ENCODE measurements at regions not wholly inside any gene's neighbourhood (a gene's known extent, or its start where the extent isn't known, plus 50 kb on each side); places are given as distances from the start of the nearest gene placed in this dataset.

DNA sequence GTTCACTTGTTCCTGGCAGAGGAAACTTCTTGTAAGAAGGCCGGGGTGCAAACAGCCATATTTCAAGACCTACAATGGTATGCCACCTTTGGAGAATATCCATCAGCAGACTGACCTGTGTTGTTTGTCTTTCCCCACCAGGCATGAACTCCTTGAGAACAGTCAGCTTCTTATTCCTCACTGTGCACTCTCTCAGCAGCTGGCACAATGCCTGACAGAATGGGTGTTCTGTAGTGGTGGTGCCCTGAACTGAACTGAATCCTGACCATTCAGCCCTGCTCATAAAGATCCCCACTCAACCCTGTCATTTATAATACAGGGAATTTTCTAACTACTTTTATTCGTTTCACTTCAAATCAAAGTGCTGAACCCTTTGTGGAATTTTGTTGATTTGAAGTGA is 206.9 kb downstream of the COX7C start:
- no peak for DNase-seq (ENCODE audit: extremely low spot score, unreplicated experiment)
- Mint-ChIP-seq H3K9me3 (ENCODE audit: unreplicated experiment) (no peaks in the 10 kb centered on the region), H3K27ac (ENCODE audit: unreplicated experiment) (no peak overlapping the region), H3K4me3 (ENCODE audit: unreplicated experiment) (no peak overlapping the region), H3K4me1 (ENCODE audit: unreplicated experiment) (no peaks in the 10 kb centered on the region), H3K27me3 (ENCODE audit: unreplicated experiment) (no peaks in the 10 kb centered on the region), H3K36me3 (ENCODE audit: unreplicated experiment) (no peaks in the 10 kb centered on the region)
- no peak for TF ChIP-seq CTCF (IDR thresholded peaks at IDR 0.05)

GRCh38 chr5:86831128-86831527 is 213.4 kb downstream of the COX7C start:
- H3K27ac Mint-ChIP-seq (ENCODE audit: unreplicated experiment) = no peak overlapping the region
- no peak for TF ChIP-seq CTCF (IDR thresholded peaks at IDR 0.05)

GRCh38 chr5:86833868-86834267 is 216.1 kb downstream of the COX7C start:
- H3K36me3 Mint-ChIP-seq (ENCODE audit: unreplicated experiment) = no peaks in the 10 kb centered on the region
- no peak overlapping the region for H3K27ac Mint-ChIP-seq (ENCODE audit: unreplicated experiment)
- H3K4me3 Mint-ChIP-seq (ENCODE audit: unreplicated experiment) = no peak overlapping the region
- TF ChIP-seq CTCF (IDR thresholded peaks at IDR 0.05) = no peak
- no peaks in the 10 kb centered on the region for H3K9me3 Mint-ChIP-seq (ENCODE audit: unreplicated experiment)
- H3K4me1 Mint-ChIP-seq (ENCODE audit: unreplicated experiment) = no peaks in the 10 kb centered on the region
- no peak for DNase-seq (ENCODE audit: extremely low spot score, unreplicated experiment)
- H3K27me3 Mint-ChIP-seq (ENCODE audit: unreplicated experiment) = no peaks in the 10 kb centered on the region

More at GRCh38 chr5:86831128-86831527, 213.4 kb downstream of the COX7C start:
- DNase-seq (ENCODE audit: extremely low spot score, unreplicated experiment) = no peak
- Mint-ChIP-seq H3K4me1 (ENCODE audit: unreplicated experiment) (no peaks in the 10 kb centered on the region), H3K27me3 (ENCODE audit: unreplicated experiment) (no peaks in the 10 kb centered on the region), H3K4me3 (ENCODE audit: unreplicated experiment) (no peak overlapping the region), H3K36me3 (ENCODE audit: unreplicated experiment) (no peaks in the 10 kb centered on the region), H3K9me3 (ENCODE audit: unreplicated experiment) (no peaks in the 10 kb centered on the region)

GRCh38 chr5:86837610-86838009 is 219.9 kb downstream of the COX7C start:
- Mint-ChIP-seq H3K4me3 (ENCODE audit: unreplicated experiment) (no peak overlapping the region), H3K27ac (ENCODE audit: unreplicated experiment) (no peak overlapping the region), H3K27me3 (ENCODE audit: unreplicated experiment) (no peaks in the 10 kb centered on the region), H3K36me3 (ENCODE audit: unreplicated experiment) (no peaks in the 10 kb centered on the region), H3K4me1 (ENCODE audit: unreplicated experiment) (no peaks in the 10 kb centered on the region), H3K9me3 (ENCODE audit: unreplicated experiment) (peaks cover 3% of the 10 kb centered on the region)
- DNase-seq (ENCODE audit: extremely low spot score, unreplicated experiment) = no peak
- TF ChIP-seq CTCF (IDR thresholded peaks at IDR 0.05) = no peak

DNA sequence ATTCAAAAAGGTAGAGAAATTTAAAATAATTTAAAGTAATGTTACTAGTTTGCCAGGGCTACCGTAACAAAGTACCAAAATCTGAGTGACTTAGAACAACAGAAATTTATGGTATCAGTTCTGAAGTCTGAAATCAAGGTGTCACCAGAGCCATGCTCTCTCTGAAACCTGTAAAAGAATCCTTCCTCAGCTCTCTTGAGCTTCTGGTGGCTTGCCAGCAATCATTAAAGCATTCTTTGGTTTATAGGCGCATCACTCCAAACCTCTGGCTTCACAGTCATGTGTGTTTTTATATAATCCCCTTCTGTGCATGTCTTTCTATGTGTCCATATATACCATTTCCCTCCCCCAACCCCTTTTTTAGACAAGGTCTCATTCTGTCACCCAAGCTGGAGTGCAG is 220.3 kb downstream of the COX7C start:
- TF ChIP-seq CTCF (IDR thresholded peaks at IDR 0.05) = no peak
- Mint-ChIP-seq H3K36me3 (ENCODE audit: unreplicated experiment) (no peaks in the 10 kb centered on the region), H3K27ac (ENCODE audit: unreplicated experiment) (no peak overlapping the region), H3K27me3 (ENCODE audit: unreplicated experiment) (no peaks in the 10 kb centered on the region), H3K4me1 (ENCODE audit: unreplicated experiment) (no peaks in the 10 kb centered on the region), H3K4me3 (ENCODE audit: unreplicated experiment) (no peak overlapping the region), H3K9me3 (ENCODE audit: unreplicated experiment) (peaks cover 3% of the 10 kb centered on the region)
- no peak for DNase-seq (ENCODE audit: extremely low spot score, unreplicated experiment)
